Right kidney (tissue), 1 donor: ENCODE measurements at regions not wholly inside any gene's neighbourhood (a gene's known extent, or its start where the extent isn't known, plus 50 kb on each side); places are given as distances from the start of the nearest gene placed in this dataset.
"Not testable (repeated sequence)": the region's sequence is repeated elsewhere in the genome, so short reads cannot be mapped to it uniquely, and the experiment has no call there.

Experiments used
- DNase-seq: peaks from one replicate; pipeline ENCODE4 v3.0.0-alpha.2; 2016

DNA sequence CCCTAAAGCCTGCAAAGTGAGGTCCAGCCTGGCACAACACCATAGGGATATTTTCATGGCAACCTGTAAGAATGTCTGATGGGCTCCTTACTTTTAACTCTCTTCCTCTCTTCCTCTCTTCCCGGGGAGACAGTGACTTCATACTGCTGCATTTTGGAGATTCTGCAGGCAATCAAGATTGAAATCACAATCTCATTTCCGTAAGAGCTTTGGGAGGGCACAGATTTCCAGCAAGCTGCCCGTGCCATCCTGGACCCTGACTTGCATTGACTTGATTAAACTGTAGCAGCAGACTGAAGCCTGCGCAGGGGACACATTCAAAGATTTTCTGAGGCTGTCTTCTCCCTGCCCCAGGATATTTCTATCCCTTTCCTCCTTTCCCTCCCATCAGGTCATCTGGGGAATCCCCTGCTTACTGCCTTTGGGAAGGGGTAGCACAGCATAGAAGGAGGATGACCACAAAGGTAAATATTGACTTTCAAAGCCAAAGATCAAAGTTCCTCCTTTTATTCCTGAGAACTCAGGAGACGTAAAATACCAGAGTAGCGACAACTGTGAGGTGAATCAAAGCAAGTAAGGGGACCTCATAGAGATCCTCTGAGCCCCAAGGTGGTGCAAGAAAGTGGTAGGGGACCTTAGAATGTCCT lies 504.0 kb upstream of the ARID1B start:
- DNase-seq, result no peak

DNA sequence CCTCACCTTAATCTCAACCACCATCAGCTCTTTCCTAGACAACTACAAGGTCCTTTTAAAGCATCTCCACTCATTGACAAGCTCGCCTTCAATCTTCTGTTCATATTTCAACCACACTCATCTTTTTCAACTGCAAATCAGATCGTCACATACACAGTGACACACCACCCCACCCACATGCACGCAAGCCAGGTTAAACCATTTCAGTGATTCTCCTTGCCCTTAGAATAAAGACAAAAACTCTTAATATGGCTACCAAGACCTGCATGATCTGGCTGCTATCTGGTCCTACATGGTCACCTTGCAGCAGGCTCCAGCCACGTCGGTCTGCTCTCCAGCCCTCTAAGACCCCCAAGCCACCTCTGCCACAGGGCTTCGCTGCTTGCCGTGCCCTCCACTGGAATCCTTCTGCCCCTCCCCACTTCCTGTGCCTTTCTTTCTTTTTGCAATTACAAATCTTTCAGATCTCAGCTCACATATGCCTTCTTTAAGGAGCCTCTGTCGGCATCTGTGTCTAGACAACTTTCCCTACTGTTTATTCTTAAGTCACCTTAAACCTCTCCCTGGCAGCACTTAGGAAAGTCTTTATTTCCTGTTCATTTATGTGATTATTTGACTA lies 507.3 kb upstream of the ARID1B start:
- DNase-seq, result no peak

DNA sequence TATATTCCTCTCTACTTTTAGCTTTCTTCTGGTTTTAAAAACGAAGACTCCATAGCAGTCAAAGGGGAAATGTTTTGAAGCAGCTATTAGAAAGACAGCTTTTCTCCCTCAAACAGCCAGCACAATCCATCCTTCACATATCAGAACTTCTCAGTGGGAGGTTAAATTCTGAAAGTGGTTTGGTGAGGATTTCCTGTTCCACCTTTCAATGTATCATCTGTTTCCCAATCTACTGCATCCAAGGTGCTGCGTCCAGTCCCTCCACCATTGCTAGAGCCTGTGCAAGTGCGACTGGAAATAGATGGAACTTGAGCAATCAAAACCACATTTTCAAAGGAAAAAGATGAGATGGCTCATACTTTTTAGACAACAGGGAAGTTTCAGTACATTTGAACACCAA lies 508.3 kb upstream of the ARID1B start:
- DNase-seq, result no peak

DNA sequence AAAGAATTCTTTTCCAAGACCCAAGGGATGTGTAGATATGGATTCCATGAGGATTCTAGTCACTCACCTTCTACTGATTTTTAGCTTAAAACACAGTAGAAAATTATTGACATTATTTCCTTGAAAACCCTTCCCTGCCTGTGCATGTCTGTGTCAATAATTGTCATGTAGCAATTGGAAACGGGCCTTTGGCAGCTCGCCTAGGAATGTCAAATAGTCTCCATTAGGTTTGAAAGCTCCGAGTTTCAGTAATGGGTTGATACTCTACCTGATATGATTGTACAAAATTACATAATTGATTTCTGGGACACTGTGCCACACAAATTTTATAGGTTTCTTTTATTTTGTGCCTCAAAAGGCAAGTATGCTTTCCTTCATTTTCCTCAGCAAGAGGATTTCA lies 515.2 kb upstream of the ARID1B start:
- DNase-seq, result no peak

DNA sequence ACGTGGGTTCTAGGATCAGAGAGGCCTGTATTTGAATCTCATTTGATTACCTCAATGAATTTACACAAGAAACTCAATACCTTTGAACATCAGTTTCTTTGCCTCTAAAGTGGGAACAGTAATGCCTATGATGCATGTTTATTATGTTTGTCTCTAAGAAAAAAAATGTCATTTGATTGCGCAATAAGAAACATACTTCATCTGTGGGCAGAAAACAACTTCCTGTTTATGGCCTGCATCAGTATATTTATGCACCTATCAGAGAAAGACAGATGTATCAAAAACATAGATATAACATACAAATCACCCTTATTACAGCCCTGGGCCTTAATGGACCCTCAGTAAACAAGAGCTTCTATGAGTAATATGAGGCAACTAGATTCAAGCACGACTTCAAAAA lies 516.4 kb upstream of the ARID1B start:
- no peak for DNase-seq

DNA sequence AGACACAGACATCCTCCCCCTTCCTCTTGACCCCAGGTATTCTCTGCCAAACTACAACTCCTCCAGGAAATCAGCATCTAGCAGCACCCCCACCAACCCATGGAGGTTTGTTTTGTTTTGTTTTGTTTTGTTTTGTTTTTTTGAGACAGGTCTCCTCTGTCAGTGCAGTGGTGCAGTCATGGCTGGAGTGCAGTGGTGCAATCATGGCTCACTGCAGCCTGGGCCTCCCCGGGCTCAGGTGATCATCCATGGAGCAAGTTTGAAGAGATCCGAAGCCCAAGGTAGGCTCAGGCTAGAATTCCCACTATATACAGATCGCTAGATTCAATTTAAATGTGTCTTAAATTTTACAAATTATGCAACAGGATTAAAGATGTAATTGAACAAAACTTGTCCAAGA lies 518.2 kb upstream of the ARID1B start:
- DNase-seq, result no peak

DNA sequence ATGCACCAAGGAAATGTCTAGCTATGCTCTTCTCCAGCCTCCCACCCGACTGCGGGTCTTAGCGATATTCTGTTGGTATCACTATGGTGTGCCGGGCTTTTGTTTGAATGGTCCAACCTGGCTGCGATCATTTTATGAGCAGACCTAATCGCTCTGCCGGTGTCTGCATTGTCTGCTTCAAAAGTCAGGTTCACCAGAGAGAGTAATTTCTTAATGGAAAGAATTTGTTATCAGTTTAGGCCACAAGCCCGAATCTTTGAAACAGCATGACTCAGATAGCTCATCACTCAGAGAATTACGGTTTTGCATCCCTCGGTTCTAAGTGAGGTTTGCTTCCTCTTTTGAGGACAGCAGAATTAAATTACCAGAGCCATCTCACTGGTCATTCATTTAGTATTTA lies 521.0 kb upstream of the ARID1B start:
- no peak for DNase-seq

DNA sequence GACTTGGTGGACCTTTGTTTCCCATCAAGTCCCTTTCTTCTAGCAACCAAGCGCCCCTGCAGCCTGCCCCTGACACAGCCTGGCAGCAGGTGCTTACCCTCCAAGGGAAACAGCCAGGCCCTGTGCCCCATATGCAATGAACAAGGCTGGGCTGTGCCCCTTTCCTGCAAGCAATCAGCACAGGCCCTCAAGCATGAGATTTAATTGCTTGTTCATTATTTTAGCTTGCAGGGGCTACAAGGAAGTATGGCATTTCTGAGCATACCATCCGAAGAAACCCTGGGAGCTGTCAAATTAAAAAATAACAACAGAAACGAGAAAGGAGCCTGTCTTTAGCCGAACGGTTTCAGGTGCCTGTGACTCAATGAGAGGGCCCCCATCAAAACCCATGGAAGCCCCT lies 522.9 kb upstream of the ARID1B start:
- DNase-seq, result no peak

DNA sequence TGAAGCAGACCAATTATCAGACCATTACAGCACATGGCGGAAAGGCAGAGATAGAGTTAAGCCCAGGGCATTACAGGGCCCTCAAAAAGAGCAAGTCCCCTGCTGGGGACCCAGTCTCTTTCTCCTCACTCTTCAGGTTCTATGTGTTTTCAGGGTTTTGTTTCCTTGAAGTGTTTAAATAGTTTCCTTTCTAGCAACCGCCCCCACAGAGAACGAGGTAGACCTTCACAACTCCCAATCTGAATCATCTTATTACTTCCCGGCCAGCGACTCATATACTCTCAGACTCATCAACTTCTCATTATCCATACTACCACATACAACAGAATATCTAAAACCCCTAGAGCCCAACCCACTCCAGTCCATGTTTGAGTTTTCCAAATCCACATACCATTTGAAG lies 526.6 kb upstream of the ARID1B start:
- DNase-seq, result no peak

DNA sequence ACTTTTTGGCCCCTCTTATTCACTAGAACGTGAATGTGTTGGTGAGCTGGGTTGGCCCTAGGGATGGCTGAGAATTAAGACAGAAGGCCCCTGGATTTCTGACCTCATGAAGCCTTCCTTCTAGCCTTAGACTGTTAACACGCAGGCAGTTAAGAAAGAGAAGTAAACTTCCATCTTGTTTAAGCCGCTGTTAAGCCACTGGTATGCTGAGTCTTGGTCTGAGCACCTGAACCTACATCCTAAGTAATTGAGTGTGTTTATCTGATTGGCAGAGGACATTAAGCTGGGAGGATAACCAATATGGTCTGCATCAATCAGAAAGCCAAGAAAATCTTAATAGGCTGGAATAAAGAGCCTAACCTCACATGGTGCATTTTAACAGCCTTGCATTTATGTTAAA lies 535.0 kb upstream of the ARID1B start:
- no peak for DNase-seq

DNA sequence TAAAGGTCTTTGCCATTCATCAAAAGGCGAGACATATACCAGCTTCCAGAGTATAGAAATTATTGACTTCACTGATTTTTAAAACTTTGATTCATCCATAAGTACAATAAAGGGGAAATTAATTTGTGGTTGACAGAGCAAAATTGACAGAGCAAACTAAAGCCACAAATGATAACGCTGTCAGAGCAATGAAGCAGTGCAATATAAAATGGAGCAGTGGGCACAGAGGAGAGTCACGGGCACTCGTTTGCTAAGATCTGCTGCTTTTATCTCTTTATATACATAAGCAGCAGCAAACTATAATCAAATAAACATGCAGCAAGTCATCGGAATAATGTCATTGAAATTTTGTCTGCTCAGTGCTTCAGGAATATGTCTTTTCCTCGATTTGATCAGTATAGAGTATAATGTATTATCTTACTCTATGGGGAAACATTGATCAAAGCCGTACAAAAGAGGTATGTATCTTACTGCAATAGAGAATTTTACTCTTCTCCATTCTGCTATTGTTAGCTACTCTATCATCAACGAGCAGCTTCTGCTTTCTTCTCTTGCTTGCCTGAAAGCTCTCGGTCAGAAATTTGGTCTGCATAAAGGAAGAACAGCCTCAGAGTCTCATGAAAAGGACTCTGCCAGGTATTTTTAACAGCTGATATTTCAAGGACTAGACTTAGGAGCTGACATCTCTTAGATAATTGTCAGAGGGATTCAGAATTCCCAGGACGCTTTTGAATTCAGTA lies 546.0 kb upstream of the ARID1B start:
- no peak for DNase-seq

DNA sequence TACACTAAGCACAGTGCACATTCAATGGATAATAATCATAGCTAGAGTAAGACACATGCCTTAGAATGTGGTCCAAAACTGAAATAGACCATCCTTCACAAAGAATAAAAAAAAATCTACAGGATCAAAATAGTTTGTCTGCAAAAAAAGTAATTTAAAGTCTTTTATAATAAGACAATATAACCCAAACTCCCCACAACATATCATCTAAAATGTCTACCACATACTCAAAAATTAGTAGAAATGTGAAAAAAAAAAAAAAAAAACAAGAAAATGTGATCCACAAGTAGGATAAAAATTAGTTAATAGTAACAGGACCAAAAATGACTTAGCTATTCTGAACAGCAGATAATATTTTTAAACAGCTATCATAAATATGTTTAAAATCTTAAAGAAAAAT lies 557.2 kb upstream of the ARID1B start:
- no peak for DNase-seq

DNA sequence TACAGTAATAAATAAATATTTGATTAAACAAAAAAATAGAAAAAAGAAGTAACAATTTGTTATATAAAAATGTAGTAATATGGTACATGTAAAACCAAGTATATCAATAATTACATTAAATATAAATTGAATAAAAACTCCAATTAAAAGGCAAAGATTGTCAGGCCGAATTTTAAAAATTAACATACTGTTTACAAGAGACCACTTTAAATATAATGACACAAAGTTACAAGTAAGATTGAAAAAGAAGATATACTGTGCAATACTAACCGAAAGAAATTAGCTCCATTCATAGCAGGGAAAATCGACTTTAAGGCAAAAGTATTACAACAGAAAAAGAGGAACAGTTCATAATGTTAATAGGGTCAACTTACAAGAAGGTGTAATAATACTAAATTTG lies 571.5 kb upstream of the ARID1B start:
- DNase-seq, result no peak

DNA sequence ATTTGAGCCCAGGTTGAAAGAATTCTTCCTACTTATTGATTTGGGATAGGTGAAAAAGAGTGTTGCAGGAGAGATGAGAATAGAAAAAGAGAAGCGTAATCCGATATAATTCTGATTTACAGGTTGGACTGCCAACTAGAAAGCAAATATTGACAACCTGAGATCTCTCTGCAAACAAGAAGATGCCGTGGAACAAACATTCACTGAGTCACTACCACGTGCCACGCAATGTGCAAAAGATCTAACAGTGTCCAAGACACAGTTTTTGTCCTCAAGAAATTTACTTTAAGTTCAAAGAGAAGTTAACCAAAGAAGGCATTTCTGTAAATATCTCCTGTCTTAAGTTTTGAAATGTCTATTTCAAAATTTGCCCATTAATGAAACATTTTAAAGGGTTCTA lies 578.0 kb upstream of the ARID1B start:
- DNase-seq, result no peak

DNA sequence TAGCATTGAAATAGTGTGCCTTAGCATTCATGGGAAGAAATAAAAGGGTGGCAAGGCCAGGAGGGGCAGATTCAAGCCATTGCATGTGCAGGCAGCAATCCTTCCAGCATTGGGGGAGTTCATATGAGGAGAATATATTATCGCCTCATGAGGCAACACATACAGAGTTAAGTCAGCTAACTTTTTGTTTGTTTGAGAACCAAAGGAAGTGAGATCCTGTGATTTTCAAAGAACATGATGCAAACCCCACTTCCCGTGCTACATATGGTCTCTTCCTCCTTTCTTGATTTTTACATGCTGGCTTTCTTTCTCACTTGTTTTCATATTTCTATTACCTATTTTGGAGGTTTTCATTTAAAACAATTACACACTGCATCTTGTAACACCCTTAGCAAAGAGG lies 579.7 kb upstream of the ARID1B start:
- no peak for DNase-seq

DNA sequence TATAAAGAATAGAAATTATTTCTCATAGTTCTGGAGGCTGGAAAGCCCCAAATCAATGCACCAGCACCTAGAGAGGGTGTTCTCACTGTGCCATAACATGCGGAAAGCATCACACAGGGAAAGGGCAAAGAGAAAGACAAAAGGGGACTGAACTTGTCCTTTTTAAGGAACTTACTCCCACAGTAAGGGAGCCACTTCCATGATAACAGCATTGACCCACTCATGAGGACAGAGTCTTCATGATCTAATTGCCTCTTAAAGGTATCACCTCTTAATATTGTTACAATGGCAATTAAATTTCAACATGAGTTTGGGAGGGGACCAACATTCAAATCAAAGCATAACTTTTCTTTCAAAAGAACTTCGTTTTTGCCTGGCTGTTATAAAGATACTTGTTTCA lies 582.2 kb upstream of the ARID1B start:
- DNase-seq, result no peak

DNA sequence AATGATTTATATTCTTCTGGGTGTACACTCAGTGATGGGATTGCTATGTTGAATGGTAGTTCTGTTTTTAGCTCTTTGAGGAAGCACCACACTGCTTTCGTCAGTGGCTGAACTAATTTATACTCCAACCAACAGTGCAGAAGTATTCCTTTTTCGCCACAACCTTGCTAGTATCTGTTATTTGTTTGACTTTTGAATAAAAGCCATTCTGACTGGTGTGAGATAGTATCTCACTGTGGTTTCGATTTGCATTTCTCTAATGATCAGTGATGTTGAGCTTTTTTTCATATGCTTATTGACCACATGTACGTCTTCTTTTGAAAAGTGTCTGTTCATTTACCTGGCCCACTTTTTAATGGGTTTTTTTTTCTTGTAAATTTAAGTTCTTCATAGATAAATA lies 583.8 kb upstream of the ARID1B start:
- DNase-seq, result no peak

DNA sequence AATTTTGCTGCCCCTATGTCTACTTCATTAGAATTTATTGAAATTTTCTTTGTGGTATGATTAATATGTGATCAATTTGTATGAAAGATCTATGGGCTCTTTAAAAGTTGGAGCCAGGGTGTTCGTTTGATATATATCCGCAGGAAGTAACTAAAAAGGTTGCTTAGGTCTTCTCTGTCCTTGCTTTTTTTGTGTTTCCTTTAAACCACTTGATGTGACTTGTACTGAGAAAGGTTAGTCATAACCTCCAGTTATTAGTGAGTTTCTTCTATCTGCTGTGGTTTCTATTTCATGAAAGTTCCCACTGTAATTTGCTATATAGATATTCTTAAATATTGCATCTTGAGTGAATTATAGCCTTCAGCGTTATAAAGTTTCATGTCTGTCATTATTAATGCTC lies 585.3 kb upstream of the ARID1B start:
- no peak for DNase-seq

DNA sequence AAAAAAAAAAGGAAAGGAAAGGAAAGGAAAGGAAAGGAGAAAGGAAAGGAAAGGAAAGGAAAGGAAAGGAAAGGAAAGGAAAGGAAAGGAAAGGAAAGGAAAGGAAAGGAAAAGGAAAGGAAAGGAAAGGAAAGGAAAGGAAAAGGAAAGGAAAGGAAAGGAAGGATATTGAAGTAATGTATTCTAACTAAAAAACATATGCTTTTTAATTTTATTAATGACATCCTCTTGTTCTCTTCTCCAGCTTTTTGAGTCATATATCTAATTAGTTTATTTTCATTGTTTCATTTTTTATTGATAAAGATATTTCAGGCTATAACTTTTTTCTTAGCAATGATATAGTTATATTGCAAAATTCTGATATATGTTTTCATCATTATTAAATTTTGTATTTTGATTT lies 585.8 kb upstream of the ARID1B start:
- not testable (repeated sequence) for DNase-seq

DNA sequence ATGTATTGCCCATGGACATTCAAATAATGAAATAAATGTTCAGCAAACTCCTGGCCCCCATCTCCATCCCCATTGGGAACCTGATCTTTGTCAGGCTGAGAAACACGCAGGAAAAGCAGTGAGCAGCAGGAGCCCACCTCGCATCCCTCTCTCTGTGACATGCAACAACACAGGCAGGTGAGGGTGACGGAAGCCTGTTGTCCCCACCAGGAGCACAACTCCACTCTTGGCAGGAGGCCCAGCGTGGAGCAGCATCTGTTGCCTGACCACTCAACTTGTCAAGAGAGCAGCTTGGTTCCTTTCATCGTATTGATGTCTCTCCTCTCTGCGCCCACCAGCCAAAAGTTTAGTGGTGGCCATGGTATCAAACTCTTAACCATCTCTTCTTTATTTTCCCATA lies 586.9 kb upstream of the ARID1B start:
- DNase-seq, result no peak

DNA sequence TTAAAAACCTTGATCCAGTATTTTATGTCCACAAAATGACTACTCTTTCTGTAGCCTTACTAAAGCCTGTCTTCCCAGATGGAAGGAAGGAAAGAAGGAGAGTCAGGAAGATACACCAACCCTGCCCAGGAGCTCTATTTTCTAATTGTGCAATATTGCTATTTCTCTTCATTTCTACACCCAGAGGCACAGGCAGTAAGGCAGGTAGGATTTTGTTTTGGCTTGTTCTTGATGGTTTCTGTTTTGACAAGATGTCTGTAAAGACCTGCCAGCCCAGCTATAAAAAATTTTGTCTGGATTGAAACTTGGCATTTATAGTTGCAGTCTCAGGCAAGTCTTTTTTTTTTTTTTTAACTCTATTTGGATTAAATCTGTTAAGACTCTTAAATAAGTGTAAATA lies 587.5 kb upstream of the ARID1B start:
- no peak for DNase-seq

DNA sequence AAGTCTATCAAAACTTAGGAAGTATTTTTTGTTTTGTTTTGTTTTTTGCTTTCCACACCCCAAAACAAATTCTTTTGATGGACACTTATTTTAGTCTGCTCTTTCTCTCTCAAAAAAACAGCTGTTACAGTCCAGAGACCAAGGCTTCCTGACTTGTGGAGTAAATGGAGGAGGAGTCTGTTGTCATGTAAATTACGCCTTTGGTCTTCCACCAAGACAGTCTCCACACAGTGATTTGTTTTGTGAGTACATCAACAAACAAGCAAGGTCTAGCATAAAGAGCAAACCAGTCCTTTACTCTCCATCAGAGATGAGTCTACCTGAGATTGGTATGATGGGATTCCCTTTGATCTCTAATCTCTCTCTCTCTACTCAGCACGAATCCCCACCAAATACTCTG lies 588.0 kb upstream of the ARID1B start:
- no peak for DNase-seq

DNA sequence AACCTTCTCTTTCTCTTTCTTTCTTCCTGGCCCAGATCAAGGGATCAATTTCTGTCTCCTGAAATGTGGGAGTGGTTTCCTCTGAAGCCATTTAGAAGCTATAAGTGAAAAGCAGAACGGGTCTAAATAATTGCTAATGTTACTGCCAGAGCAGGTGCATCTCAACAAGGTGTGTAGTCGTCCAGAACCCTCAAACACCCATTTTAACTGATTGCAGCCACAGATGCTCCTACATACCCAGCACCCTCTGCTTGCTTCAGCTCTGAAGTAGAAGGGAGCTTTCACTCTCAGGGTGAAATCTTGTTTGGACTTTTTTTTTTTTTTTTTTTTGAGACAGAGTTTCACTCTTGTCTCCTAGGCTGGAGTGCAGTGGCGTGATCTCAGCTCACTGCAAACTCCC lies 592.1 kb upstream of the ARID1B start:
- no peak for DNase-seq

DNA sequence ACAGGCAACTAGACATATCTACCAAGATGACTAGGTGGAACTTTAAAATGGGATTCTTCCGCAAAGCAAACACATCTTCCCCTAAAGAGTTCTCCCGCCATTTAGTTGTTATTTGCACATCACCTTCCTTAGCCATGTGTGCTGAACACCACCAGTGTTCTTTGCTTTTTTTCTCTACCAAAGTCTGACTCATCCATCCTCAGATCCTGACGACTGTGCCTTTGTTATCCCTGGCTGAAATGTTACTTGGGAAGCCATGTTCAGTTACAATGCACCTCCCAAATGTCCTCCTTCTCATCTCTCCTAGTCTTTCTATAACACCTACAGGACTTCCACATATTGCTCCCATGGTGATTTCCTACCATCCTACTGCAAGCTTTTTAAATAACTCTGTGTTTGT lies 593.5 kb upstream of the ARID1B start:
- DNase-seq, result no peak
